ENCODE measurements at regions not wholly inside any gene's neighbourhood (a gene's known extent, or its start where the extent isn't known, plus 50 kb on each side); places are given as distances from the start of the nearest gene placed in this dataset.

DNA sequence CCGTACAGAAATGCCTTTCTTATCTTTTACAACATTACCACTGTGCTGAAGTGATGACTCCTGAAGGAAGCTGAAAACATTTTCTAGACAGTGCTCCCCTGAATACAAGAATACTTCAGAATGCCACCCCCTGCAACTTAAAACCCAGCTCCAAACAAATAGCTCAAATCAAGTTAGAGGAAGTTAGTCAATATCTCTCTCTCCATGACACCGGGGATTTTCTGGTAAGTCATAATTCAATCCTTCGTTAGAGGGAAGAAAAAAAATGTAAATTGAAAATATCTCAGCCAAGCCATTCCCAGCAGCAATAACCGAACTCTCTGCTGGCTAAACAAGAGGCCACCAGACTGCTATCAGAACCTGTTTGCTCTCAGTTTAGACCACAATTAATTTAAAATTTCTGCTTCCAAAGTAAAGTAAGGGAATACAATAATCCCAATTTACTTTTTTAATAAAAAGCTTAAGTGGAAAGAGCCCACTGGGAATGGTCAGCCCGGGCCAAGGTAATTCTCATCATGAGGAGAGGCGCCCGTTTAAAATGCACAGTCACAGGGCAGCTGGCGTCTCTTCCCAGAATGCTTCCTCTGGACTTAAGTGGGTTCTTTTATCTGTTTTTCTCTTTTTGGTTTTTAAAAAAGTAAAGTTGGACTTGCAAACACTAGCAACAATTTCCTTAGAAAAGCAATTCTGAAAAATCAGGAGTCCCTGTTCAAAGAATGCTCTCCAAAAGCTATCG is 710.1 kb upstream of the STXBP6 start:
- H3K9me3 ChIP-seq (ENCODE audit: low read length), result peaks cover 25% of the 10 kb centered on the region; the same call in 1 of the 2 replicates
- no peak overlapping the region for H2AFZ ChIP-seq (ENCODE audit: low read length)
- H3K27me3 ChIP-seq (ENCODE audit: low read length), result no peaks in the 10 kb centered on the region
- no peaks in the 10 kb centered on the region for H3K9me2 ChIP-seq (replicated peaks; ENCODE audit: low read length)
- no peak overlapping the region for H3K27ac ChIP-seq (ENCODE audit: low read length)
- POLR2A ChIA-PET (ENCODE audit: unreplicated experiment), result no interaction called here
- no peaks in the 10 kb centered on the region for H3K79me2 ChIP-seq (ENCODE audit: low read length)
- no peaks in the 10 kb centered on the region for H3K4me1 ChIP-seq (ENCODE audit: insufficient read depth, low read length)
- H3K4me3 ChIP-seq (ENCODE audit: low read length), result no peak overlapping the region
- H3K9ac ChIP-seq (ENCODE audit: low read length), result no peak overlapping the region
- no TSS peak for BruUV-seq (replicated peaks)
- intact Hi-C loops (cut with micrococcal nuclease), result no loop called here
- no peak overlapping the region for H3K4me2 ChIP-seq (ENCODE audit: low read length)
- CTCF ChIA-PET, result no interaction called here
- no peak for DNase-seq
- no peaks in the 10 kb centered on the region for H4K20me1 ChIP-seq (ENCODE audit: low read length)
- H3K36me3 ChIP-seq (ENCODE audit: low read depth, low read length), result no peaks in the 10 kb centered on the region
- no peaks in the 10 kb centered on the region for H3F3A ChIP-seq (ENCODE audit: low read length, unreplicated experiment)
- ATAC-seq, result no peak
- no peak for TF ChIP-seq EZH2phosphoT487 (IDR thresholded peaks at IDR 0.05; ENCODE audit: borderline replicate concordance, low read length)
- TF ChIP-seq, protein P1, sequence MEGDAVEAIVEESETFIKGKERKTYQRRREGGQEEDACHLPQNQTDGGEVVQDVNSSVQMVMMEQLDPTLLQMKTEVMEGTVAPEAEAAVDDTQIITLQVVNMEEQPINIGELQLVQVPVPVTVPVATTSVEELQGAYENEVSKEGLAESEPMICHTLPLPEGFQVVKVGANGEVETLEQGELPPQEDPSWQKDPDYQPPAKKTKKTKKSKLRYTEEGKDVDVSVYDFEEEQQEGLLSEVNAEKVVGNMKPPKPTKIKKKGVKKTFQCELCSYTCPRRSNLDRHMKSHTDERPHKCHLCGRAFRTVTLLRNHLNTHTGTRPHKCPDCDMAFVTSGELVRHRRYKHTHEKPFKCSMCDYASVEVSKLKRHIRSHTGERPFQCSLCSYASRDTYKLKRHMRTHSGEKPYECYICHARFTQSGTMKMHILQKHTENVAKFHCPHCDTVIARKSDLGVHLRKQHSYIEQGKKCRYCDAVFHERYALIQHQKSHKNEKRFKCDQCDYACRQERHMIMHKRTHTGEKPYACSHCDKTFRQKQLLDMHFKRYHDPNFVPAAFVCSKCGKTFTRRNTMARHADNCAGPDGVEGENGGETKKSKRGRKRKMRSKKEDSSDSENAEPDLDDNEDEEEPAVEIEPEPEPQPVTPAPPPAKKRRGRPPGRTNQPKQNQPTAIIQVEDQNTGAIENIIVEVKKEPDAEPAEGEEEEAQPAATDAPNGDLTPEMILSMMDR (conservative IDR thresholded peaks at IDR 0.05; ENCODE audit: low read depth, low read length), result no peak
- no peak for TF ChIP-seq EZH2 (IDR thresholded peaks at IDR 0.05; ENCODE audit: low read length, unreplicated experiment)

DNA sequence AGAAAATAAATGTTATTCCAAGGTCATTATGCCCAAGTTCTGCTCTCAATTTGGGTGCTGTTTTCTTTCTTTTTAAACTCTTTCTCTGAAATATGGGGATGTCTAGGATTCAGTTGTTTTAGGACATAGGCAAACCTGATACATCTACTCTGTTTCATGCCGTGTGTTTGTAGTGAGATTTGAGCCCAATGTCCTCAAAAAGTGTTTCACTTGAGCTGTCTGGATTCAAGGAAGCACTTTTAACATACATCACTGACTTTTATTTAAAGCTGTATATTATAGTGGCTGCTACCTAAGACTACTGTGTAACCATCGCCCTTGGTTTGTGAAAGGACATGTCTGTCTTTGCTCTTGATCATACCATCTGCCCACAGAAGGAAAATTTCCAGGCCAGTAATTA is 709.3 kb upstream of the STXBP6 start:
- no peaks in the 10 kb centered on the region for H4K20me1 ChIP-seq (ENCODE audit: low read length)
- no peak overlapping the region for H3K9ac ChIP-seq (ENCODE audit: low read length)
- ChIA-PET POLR2A (ENCODE audit: unreplicated experiment) (no interaction called here), CTCF (no interaction called here)
- BruUV-seq (replicated peaks), result no TSS peak
- intact Hi-C loops (cut with micrococcal nuclease), result no loop called here
- ATAC-seq, result no peak
- H3K9me3 ChIP-seq (ENCODE audit: low read length), result peaks cover 28% of the 10 kb centered on the region
- no peaks in the 10 kb centered on the region for H3K9me2 ChIP-seq (replicated peaks; ENCODE audit: low read length)
- no peak overlapping the region for H3K4me3 ChIP-seq (ENCODE audit: low read length)
- H3K27ac ChIP-seq (ENCODE audit: low read length), result no peak overlapping the region
- no peaks in the 10 kb centered on the region for H3F3A ChIP-seq (ENCODE audit: low read length, unreplicated experiment)
- no peak overlapping the region for H2AFZ ChIP-seq (ENCODE audit: low read length)
- H3K27me3 ChIP-seq (ENCODE audit: low read length), result no peaks in the 10 kb centered on the region
- no peaks in the 10 kb centered on the region for H3K4me1 ChIP-seq (ENCODE audit: insufficient read depth, low read length)
- H3K79me2 ChIP-seq (ENCODE audit: low read length), result no peaks in the 10 kb centered on the region
- DNase-seq, result no peak
- H3K36me3 ChIP-seq (ENCODE audit: low read depth, low read length), result no peaks in the 10 kb centered on the region
- TF ChIP-seq, protein P1 (conservative IDR thresholded peaks at IDR 0.05; ENCODE audit: low read depth, low read length), result no peak
- TF ChIP-seq EZH2phosphoT487 (IDR thresholded peaks at IDR 0.05; ENCODE audit: borderline replicate concordance, low read length) (no peak), EZH2 (IDR thresholded peaks at IDR 0.05; ENCODE audit: low read length, unreplicated experiment) (no peak)
- no peak overlapping the region for H3K4me2 ChIP-seq (ENCODE audit: low read length)

DNA sequence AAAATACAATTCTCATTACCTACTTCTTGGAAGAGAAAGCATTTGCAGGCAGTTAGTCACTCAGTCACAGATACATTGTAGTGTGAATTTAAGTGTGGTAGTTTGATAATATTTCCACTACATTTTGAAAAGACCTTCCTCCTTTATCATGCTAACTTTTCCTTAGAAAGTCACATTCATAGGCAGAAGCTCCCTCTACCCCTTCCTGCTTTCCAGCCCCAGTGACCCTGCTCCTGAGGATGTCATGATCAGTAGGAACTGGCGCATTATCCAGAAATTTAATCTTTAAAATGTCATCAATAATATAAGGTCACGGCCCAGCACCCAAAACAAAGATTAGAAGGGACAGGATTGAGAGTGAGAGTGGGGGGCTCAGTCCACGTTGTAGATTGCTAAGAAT is 707.4 kb upstream of the STXBP6 start:
- CTCF ChIA-PET, result no interaction called here
- intact Hi-C loops (cut with micrococcal nuclease), result no loop called here
- BruUV-seq (replicated peaks), result no TSS peak

More for the DNA sequence above, 707.4 kb upstream of the STXBP6 start:
- H3K36me3 ChIP-seq (ENCODE audit: low read depth, low read length), result no peaks in the 10 kb centered on the region
- ATAC-seq (no peak), DNase-seq (no peak)
- no peak overlapping the region for H2AFZ ChIP-seq (ENCODE audit: low read length)
- POLR2A ChIA-PET (ENCODE audit: unreplicated experiment), result no interaction called here
- H3K9ac ChIP-seq (ENCODE audit: low read length), result no peak overlapping the region
- no peak for TF ChIP-seq EZH2 (IDR thresholded peaks at IDR 0.05; ENCODE audit: low read length, unreplicated experiment)
- TF ChIP-seq, protein P1 (conservative IDR thresholded peaks at IDR 0.05; ENCODE audit: low read depth, low read length), result no peak
- no peak for TF ChIP-seq EZH2phosphoT487 (IDR thresholded peaks at IDR 0.05; ENCODE audit: borderline replicate concordance, low read length)
- H3K9me2 ChIP-seq (replicated peaks; ENCODE audit: low read length), result no peaks in the 10 kb centered on the region
- no peak overlapping the region for H3K27ac ChIP-seq (ENCODE audit: low read length)
- H3F3A ChIP-seq (ENCODE audit: low read length, unreplicated experiment), result no peaks in the 10 kb centered on the region
- H3K79me2 ChIP-seq (ENCODE audit: low read length), result no peaks in the 10 kb centered on the region
- no peak overlapping the region for H3K4me2 ChIP-seq (ENCODE audit: low read length)
- peaks cover 37% of the 10 kb centered on the region for H3K9me3 ChIP-seq (ENCODE audit: low read length)
- H3K4me1 ChIP-seq (ENCODE audit: insufficient read depth, low read length), result no peaks in the 10 kb centered on the region
- H4K20me1 ChIP-seq (ENCODE audit: low read length), result no peaks in the 10 kb centered on the region
- H3K4me3 ChIP-seq (ENCODE audit: low read length), result no peak overlapping the region
- no peaks in the 10 kb centered on the region for H3K27me3 ChIP-seq (ENCODE audit: low read length)
